ENCODE measurements at regions not wholly inside any gene's neighbourhood (a gene's known extent, or its start where the extent isn't known, plus 50 kb on each side); places are given as distances from the start of the nearest gene placed in this dataset.
A peak's percentile ranks its signal among the peaks of the same experiment; 100 is the strongest.

GRCh38 chr9:108512426-108513173, 343.2 kb downstream of the ACTL7B start:
- peak in 1 of 2 donors; percentile 62 for DNase-seq (ENCODE audit: low read depth in 1 of 2, low spot score in 1 of 2)
- Histone ChIP-seq H3K9me3 (ENCODE audit: low read depth) (no peaks in the 10 kb centered on the region), H3K4me3 (no peak overlapping the region), H3K27me3 (no peaks in the 10 kb centered on the region), H3K36me3 (no peaks in the 10 kb centered on the region), H3K4me1 (ENCODE audit: low read depth) (peaks cover 2% of the 10 kb centered on the region), H3K27ac (no peak overlapping the region)
- TF ChIP-seq CTCF (IDR thresholded peaks at IDR 0.05; ENCODE audit: low read depth, low read length), result no peak

- H3K4me1 ChIP-seq (ENCODE audit: low read depth), result peaks cover 2% of the 10 kb centered on the region
- no peaks in the 10 kb centered on the region for H3K27me3 ChIP-seq
- DNase-seq (ENCODE audit: low read depth in 1 of 2, low spot score in 1 of 2), result peak in 1 of 2 donors; percentile 86
- H3K36me3 ChIP-seq, result no peaks in the 10 kb centered on the region
- TF ChIP-seq CTCF (IDR thresholded peaks at IDR 0.05; ENCODE audit: low read depth, low read length), result no peak
- H3K4me3 ChIP-seq, result no peak overlapping the region
- no peak overlapping the region for H3K27ac ChIP-seq
- no peaks in the 10 kb centered on the region for H3K9me3 ChIP-seq (ENCODE audit: low read depth)
Observed at GRCh38 chr9:108511307-108511706, 344.5 kb downstream of the ACTL7B start.

DNA sequence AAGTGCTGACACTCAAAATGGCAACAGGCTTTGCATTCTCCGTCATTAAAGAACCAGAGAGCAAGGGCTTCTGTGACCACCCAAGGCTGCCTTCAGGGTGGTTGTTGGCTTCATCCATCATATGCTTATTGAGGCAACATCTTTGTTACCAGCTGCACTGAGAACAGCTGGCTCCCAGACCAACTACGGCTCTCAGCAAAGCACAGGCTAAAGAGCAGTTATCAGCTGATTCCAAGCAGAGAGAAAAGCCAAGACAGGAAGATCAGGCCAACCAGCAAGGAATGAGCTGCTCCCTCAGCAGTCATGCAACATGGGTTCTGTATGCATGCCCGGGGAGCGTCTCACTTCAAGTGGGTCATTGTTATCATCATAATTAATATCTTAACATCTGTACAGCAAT, 358.9 kb downstream of the ACTL7B start:
- Histone ChIP-seq H3K27me3 (no peaks in the 10 kb centered on the region), H3K4me1 (ENCODE audit: low read depth) (no peaks in the 10 kb centered on the region), H3K36me3 (no peaks in the 10 kb centered on the region), H3K27ac (no peak overlapping the region), H3K9me3 (ENCODE audit: low read depth) (no peaks in the 10 kb centered on the region), H3K4me3 (no peak overlapping the region)
- TF ChIP-seq CTCF (IDR thresholded peaks at IDR 0.05; ENCODE audit: low read depth, low read length), result no peak
- no peak for DNase-seq (ENCODE audit: low read depth in 1 of 2, low spot score in 1 of 2)

GRCh38 chr9:108489567-108489966, 366.2 kb downstream of the ACTL7B start:
- no peak for DNase-seq (ENCODE audit: low read depth in 1 of 2, low spot score in 1 of 2)
- TF ChIP-seq CTCF (IDR thresholded peaks at IDR 0.05; ENCODE audit: low read depth, low read length), result no peak
- Histone ChIP-seq H3K4me1 (ENCODE audit: low read depth) (no peaks in the 10 kb centered on the region), H3K36me3 (no peaks in the 10 kb centered on the region), H3K27me3 (no peaks in the 10 kb centered on the region), H3K4me3 (no peak overlapping the region), H3K9me3 (ENCODE audit: low read depth) (no peaks in the 10 kb centered on the region), H3K27ac (no peak overlapping the region)

- no peaks in the 10 kb centered on the region for H3K9me3 ChIP-seq (ENCODE audit: low read depth)
- H3K27me3 ChIP-seq, result no peaks in the 10 kb centered on the region
- DNase-seq (ENCODE audit: low read depth in 1 of 2, low spot score in 1 of 2), result no peak
- H3K4me3 ChIP-seq, result no peak overlapping the region
- no peak overlapping the region for H3K27ac ChIP-seq
- TF ChIP-seq CTCF (IDR thresholded peaks at IDR 0.05; ENCODE audit: low read depth, low read length), result no peak
- no peaks in the 10 kb centered on the region for H3K4me1 ChIP-seq (ENCODE audit: low read depth)
- no peaks in the 10 kb centered on the region for H3K36me3 ChIP-seq
Observed at GRCh38 chr9:108486831-108487230, 369.0 kb downstream of the ACTL7B start.
